ENCODE measurements at regions not wholly inside any gene's neighbourhood (a gene's known extent, or its start where the extent isn't known, plus 50 kb on each side); places are given as distances from the start of the nearest gene placed in this dataset.

DNA sequence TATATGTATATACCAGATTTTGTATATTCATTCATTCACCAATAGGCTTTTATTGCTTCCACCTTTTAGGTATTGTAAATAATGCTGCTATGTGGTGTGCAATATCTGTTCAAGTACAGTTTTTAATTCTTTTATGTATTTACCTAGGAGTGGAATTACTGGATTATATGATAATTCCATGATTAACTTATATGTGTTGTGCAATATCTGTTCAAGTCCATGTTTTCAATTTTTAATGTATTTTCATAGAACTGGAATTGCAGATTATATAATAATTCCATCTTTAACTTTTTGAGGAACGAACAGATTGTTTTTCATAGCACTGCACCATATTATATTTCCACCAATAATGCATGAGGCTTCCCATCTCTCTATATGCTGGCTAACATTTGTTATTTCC, 50.6 kb upstream of the L3MBTL4 start:
- intact Hi-C loops (cut with micrococcal nuclease) = no loop called here
- Histone ChIP-seq H4K20me1 (ENCODE audit: insufficient read depth, low read length) (no peaks in the 10 kb centered on the region), H3K9ac (ENCODE audit: insufficient read depth, low read length, poor library complexity, severe bottlenecking) (no peak overlapping the region), H3K4me2 (replicated peaks; ENCODE audit: extremely low read depth, low read length, poor library complexity, severe bottlenecking) (no peak overlapping the region), H3K27me3 (ENCODE audit: control insufficient read depth in 2 of 2, insufficient read depth in 2 of 2, low read length in 2 of 2) (no peaks in the 10 kb centered on the region), H3K27ac (ENCODE audit: low read depth in 1 of 2, low read length in 2 of 2) (no peak overlapping the region), H3K9me3 (replicated peaks in 1 of 2; ENCODE audit: control insufficient read depth in 1 of 2, insufficient read depth in 1 of 2, low read length in 2 of 2) (peaks cover 0 to 6% of the 10 kb centered on the region in 2 donors), H3K4me3 (replicated peaks in 1 of 3; ENCODE audit: low read depth in 2 of 3, low read length in 3 of 3) (no peak overlapping the region), H2AFZ (ENCODE audit: insufficient read depth, low read depth, low read length, poor library complexity, severe bottlenecking) (no peak overlapping the region), H3K4me1 (ENCODE audit: control insufficient read depth in 1 of 2, insufficient read depth in 2 of 2, low read length in 2 of 2) (no peaks in the 10 kb centered on the region), H3K36me3 (replicated peaks in 1 of 2; ENCODE audit: control insufficient read depth in 1 of 2, insufficient read depth in 2 of 2, low read length in 2 of 2) (no peaks in the 10 kb centered on the region), H3K79me2 (ENCODE audit: insufficient read depth, low read length) (no peaks in the 10 kb centered on the region)
- H3K36me3 Mint-ChIP-seq = no peaks in the 10 kb centered on the region
- H3K27me3 Mint-ChIP-seq (ENCODE audit: low read depth in 3 of 3) = peaks cover 2 to 9% (median 4%) of the 10 kb centered on the region in 3 donors
- no CpG with 5 or more reads among the region's 1 CpG for WGBS (ENCODE audit: insufficient coverage)
- H3K9me3 Mint-ChIP-seq = peaks cover 0 to 13% (median 9%) of the 10 kb centered on the region in 7 donors
- no peak overlapping the region for H3K27ac Mint-ChIP-seq
- no peak for DNase-seq
- H3K4me3 Mint-ChIP-seq = no peak overlapping the region
- TF ChIP-seq, protein P1, sequence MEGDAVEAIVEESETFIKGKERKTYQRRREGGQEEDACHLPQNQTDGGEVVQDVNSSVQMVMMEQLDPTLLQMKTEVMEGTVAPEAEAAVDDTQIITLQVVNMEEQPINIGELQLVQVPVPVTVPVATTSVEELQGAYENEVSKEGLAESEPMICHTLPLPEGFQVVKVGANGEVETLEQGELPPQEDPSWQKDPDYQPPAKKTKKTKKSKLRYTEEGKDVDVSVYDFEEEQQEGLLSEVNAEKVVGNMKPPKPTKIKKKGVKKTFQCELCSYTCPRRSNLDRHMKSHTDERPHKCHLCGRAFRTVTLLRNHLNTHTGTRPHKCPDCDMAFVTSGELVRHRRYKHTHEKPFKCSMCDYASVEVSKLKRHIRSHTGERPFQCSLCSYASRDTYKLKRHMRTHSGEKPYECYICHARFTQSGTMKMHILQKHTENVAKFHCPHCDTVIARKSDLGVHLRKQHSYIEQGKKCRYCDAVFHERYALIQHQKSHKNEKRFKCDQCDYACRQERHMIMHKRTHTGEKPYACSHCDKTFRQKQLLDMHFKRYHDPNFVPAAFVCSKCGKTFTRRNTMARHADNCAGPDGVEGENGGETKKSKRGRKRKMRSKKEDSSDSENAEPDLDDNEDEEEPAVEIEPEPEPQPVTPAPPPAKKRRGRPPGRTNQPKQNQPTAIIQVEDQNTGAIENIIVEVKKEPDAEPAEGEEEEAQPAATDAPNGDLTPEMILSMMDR (IDR thresholded peaks at IDR 0.05) = no peak
- no peaks in the 10 kb centered on the region for H3K4me1 Mint-ChIP-seq

DNA sequence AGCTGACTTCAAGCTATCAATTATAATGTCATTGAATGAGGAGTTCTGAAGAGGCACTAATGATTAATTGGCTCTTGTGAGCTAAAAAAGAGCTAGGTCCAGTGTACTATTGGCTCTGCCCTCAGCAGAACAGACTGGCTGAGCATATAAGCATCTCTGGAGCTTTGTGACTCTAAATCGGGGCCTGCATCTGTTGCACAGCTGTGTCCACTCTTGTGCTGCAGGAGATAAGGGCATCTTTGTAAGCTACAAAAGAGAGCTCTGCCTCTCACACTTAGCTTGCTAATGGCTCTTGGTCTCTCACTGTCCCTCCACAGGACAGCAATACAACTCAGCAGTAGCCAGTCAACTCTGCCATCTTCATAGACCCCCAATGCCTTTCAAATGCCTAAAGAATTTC, 61.5 kb upstream of the L3MBTL4 start:
- H3K27ac ChIP-seq (ENCODE audit: low read depth in 1 of 2, low read length in 2 of 2) = no peak overlapping the region
- Mint-ChIP-seq H3K27ac (no peak overlapping the region), H3K36me3 (no peaks in the 10 kb centered on the region), H3K27me3 (ENCODE audit: low read depth in 3 of 3) (peaks cover under 1 to 3% (median 2%) of the 10 kb centered on the region in 3 donors), H3K4me1 (no peaks in the 10 kb centered on the region), H3K4me3 (no peak overlapping the region), H3K9me3 (peaks cover 0 to 5% (median 2%) of the 10 kb centered on the region in 7 donors)
- H3K79me2 ChIP-seq (ENCODE audit: insufficient read depth, low read length) = no peaks in the 10 kb centered on the region
- no peak overlapping the region for H3K9ac ChIP-seq (ENCODE audit: insufficient read depth, low read length, poor library complexity, severe bottlenecking)
- intact Hi-C loops (cut with micrococcal nuclease) = no loop called here
- 67% methylated on average over 1 of the region's 1 CpG for WGBS (ENCODE audit: insufficient coverage)
- no peak for DNase-seq
- TF ChIP-seq, protein P1 (IDR thresholded peaks at IDR 0.05) = no peak
- no peak overlapping the region for H3K4me2 ChIP-seq (replicated peaks; ENCODE audit: extremely low read depth, low read length, poor library complexity, severe bottlenecking)
- H4K20me1 ChIP-seq (ENCODE audit: insufficient read depth, low read length) = no peaks in the 10 kb centered on the region
- no peaks in the 10 kb centered on the region for H3K27me3 ChIP-seq (ENCODE audit: control insufficient read depth in 2 of 2, insufficient read depth in 2 of 2, low read length in 2 of 2)
- H3K4me3 ChIP-seq (replicated peaks in 1 of 3; ENCODE audit: low read depth in 2 of 3, low read length in 3 of 3) = no peak overlapping the region
- H2AFZ ChIP-seq (ENCODE audit: insufficient read depth, low read depth, low read length, poor library complexity, severe bottlenecking) = no peak overlapping the region
- H3K9me3 ChIP-seq (replicated peaks in 1 of 2; ENCODE audit: control insufficient read depth in 1 of 2, insufficient read depth in 1 of 2, low read length in 2 of 2) = no peaks in the 10 kb centered on the region
- H3K36me3 ChIP-seq (replicated peaks in 1 of 2; ENCODE audit: control insufficient read depth in 1 of 2, insufficient read depth in 2 of 2, low read length in 2 of 2) = no peaks in the 10 kb centered on the region
- H3K4me1 ChIP-seq (ENCODE audit: control insufficient read depth in 1 of 2, insufficient read depth in 2 of 2, low read length in 2 of 2) = no peaks in the 10 kb centered on the region

Data from CD14-positive monocyte (primary cell).